ENCODE measurements at regions not wholly inside any gene's neighbourhood (a gene's known extent, or its start where the extent isn't known, plus 50 kb on each side); places are given as distances from the start of the nearest gene placed in this dataset.

- no peak for DNase-seq (ENCODE audit: low read depth)
These were observed 119.1 kb downstream of the FAM43A start for GRCh38 chr3:194804796-194805195.

GRCh38 chr3:194805546-194805945 is 119.9 kb downstream of the FAM43A start:
- no peak for DNase-seq (ENCODE audit: low read depth)

GRCh38 chr3:194806991-194807630 is 121.4 kb downstream of the FAM43A start:
- DNase-seq (ENCODE audit: low read depth) = no peak

DNA sequence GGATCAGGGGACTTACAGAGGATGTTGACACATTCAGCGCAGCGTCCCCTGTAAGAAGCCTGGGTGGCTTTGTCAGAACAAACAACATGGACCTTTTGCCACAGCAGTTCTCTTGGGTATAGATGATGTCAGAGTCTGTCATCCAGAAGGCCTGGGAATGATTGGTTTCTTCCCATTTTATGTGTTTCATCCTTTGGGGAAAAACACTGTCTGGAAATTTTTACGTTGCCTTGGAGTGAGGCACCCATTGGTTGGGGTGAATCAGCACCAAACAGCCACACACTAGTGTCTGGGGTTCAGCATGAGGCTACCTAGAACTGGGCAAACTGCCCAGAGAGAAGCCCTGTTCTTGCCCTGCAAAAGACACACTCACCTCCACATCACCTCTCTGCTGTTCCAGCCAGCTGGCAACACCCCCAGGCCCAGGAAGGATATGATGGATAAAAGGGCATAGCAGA is 123.0 kb downstream of the FAM43A start:
- DNase-seq (ENCODE audit: low read depth) = peak; percentile 43

DNA sequence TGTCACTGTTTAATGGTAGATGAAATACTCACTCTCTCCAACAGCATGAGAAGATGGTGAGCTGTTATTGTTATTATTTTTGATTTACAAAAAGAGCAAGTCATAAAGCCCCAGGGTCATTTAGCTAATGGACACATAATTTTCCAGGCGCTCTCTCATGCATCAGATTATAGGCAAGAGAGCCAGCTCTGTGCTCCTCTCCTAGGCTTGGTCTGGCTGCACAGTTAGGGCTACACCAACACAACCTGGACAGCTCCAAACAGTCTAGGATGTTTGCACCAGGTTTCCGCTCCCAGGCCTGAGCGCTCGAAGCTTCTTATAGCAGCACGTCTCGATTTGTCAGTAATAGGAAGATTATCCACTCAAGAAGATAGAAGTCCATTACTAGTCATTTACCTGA is 123.7 kb downstream of the FAM43A start:
- no peak for DNase-seq (ENCODE audit: low read depth)

DNA sequence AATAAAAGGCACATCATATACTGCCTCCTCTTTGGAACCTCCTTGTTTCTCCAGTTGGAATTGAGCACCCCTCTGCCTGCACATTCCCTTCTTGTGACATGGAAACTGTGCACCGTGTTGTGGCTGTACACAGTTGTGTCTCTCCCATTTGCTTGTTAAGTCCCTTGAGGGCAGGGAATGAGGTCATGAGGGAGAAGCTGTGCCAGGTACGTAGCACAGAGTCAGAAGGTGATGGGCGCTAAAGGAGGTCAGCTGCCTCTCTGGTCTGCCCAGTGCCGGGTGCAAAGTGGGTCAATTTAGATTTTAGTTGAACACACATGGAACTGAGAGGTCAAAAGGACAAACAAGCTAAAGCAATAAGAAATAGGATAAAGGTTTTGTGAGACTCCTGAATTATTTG is 124.4 kb downstream of the FAM43A start:
- DNase-seq (ENCODE audit: low read depth) = no peak

DNA sequence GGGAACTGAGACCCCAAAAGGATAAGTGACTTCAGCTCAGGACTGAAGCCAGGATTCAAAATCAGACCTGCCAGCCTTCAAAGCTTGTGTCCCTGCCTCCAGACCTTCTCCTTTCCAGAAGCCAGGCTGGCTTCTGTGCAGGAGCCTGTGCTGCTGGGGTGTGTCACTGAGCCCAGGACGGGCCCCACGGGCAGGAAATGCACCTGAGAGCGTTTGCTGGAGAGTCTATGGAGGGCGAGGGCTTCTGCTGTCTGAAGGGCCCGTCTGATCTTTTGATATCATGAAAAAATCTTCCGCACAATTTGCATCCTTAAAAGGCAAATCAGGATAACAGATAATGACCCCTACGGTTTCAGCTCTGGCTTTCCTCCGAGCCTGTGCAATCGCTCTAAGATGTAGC is 125.4 kb downstream of the FAM43A start:
- no peak for DNase-seq (ENCODE audit: low read depth)

- DNase-seq (ENCODE audit: low read depth) = no peak
These were observed 126.5 kb downstream of the FAM43A start for GRCh38 chr3:194812176-194812575.

DNA sequence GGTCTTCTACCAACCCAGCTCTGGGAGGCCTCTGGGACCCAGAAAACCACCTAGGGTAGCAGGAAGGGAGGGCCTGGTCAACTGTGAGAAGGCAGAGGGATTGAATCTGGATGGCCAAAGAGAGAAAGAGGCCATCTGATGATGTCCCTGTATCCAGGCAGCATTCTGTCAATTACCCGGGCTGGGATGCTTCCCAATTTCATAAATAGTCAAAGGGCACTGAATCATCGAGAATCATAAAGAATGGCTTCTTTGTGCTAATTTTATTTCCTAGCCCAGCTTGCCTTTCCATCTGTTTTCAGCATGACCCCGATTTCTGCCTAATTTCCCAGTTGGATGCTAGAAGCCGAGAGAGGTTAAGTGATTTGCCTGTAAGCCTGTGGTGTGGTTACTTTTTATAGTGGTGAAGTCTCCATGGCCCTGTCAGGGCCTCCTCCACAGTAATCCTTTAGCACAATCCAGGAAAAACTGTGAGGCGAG is 129.2 kb downstream of the FAM43A start:
- peak; percentile 72 for DNase-seq (ENCODE audit: low read depth)

GRCh38 chr3:194816748-194817591 is 131.3 kb downstream of the FAM43A start:
- DNase-seq (ENCODE audit: low read depth) = no peak

DNA sequence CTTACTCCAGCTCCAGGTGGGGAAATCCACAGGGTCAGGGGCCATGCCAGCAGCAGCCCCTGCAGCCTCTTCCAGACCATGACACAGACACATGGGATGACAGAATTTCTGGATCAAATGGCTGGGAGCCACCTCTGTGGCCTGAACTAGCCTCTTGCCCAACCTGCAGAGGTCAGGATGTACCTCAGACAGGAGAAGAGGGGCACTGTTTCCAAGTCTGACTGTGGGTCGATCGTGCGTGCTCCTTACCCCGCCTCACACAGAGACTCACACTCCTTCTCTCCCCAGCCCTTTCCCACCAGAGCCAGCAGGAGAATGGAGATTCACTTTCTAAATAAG is 131.9 kb downstream of the FAM43A start:
- DNase-seq (ENCODE audit: low read depth) = no peak

DNA sequence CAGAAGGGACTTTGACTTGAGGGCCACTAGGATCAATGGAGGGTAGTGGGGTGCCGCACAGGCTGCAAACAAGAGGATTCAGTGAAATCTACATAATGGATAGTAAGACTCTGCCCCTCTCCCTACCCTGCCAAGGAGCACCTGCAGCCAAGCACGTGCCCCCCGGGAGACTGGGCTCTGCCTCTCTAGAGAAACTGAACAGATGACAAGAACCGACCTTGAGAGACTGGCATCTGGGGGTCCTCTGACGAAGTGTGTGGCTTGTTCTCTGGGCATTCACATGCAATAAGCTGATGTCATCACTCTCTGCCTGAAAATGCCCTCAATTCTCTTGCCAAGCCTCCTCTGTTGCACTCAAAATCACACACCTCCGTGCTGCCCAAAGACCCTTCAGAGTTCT is 132.3 kb downstream of the FAM43A start:
- no peak for DNase-seq (ENCODE audit: low read depth)

- DNase-seq (ENCODE audit: low read depth) = no peak
These were observed 138.4 kb downstream of the FAM43A start for GRCh38 chr3:194824100-194824499.

- peak; percentile 54 for DNase-seq (ENCODE audit: low read depth)
These were observed 139.0 kb downstream of the FAM43A start for GRCh38 chr3:194824701-194825111.

GRCh38 chr3:194826594-194826993 is 140.9 kb downstream of the FAM43A start:
- DNase-seq (ENCODE audit: low read depth) = no peak

GRCh38 chr3:194827486-194827885 is 141.8 kb downstream of the FAM43A start:
- no peak for DNase-seq (ENCODE audit: low read depth)

DNA sequence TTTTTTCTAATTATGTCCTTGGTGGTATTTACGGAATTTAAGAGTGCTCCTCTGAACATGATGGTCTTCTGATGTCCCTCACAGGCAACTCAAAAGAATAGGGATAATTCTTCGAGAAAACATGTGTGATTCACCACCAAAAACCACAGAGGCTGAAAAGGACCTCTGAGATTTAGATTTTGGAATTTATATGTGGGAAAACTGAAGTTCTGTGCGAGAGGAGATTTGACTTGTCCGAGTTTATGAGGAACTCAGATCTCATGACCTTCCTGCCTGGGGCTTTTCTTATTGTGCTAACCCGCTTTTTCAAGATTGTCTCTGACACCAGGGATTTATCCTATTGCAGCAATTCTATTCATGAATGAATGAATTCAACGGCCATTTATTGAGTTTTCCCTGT is 142.4 kb downstream of the FAM43A start:
- peak; percentile 56 for DNase-seq (ENCODE audit: low read depth)

DNA sequence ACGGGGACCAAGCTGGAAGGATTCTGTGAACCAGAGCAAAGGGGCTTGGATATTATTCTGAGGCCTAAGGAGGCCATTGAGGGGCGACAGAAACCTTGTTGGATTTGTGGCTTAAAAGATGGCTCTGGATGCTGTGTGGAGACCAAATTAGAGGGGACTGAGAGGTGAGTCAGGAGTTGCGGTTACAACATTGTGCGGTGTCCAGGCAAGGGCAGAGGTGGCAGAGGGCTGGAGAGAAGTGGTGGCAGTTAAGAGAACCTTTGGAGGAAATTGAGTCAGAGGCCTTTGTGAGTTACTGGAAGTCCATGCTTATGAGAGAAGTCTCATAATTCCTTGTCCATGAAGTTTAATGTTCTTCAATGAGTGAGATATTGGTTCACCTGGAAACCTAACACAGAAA is 143.2 kb downstream of the FAM43A start:
- DNase-seq (ENCODE audit: low read depth) = no peak

DNA sequence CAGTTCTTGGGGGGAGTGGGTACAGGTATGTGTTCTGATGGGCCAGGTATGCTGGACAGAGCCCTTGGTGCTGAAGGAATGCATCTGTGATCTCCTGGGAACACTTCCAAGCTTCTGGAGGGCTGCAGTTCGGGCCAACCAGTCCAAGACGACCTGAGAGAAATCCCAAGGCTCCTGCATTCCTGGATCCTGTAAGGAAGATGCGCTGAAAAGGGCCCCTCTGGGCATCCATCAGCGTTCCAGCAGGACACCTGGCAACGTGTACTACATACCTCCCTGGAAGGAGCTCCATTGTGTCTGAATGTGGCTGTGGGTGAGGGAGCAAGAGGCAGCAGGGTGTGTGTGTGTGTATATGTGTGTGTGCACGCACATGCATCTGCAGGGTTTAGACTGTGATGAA is 144.7 kb downstream of the FAM43A start:
- DNase-seq (ENCODE audit: low read depth) = no peak

DNA sequence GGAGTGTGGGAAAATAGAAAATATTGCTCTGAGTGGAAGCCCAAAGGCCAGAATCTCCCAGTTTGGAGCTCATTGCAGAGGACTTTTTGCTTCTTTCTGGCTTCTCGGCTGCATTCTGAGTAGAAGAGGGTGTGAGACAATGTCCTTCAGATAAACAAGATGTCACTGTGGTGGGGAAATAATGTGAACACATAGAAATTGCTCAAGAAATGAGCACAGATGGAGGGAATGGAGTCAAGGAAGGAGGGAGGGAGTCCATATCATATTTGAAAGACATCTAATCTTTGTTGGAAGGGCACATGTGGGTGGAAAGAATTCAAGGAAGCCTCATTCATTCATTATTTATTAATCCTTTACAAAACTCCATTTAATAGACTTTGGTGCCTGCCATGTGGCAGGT is 145.3 kb downstream of the FAM43A start:
- no peak for DNase-seq (ENCODE audit: low read depth)

DNA sequence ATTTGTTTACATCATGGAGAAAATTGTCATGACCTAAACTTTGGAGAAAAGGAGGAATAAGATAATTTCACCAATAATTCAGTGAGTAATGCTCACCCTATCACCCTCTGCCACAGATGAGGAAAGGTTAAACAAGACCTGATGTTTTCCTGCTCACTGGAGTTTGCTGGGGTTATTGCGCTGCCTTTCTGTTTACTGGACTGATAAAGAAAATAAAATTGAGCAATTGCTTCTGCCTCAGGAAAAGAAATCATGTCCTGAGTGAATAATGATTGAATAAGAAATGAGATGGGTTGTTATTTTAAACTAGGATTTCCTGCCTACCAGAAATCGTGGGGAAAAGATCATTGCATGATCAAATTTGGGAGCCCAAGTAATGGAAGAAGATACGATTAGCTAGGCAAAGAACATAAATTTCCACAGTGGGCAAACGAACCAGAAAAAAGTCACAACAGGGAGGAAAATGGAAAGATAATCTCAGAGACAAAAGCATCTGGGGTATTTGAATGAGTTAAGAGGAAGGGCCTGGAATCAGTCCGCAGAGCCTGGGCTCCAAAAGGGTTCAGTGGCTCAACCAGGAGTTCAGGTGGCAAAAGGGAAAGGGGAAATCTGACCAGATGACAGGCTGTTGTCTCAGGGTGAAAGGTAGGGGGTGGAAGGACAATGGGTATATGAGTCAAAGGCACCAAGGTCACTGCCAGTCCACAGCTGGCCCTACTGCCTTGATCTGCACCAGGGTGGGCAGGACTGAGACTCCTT is 146.8 kb downstream of the FAM43A start:
- no peak for DNase-seq (ENCODE audit: low read depth)

- no peak for DNase-seq (ENCODE audit: low read depth)
These were observed 147.6 kb downstream of the FAM43A start for GRCh38 chr3:194833114-194833910.
